ENCODE measurements at regions not wholly inside any gene's neighbourhood (a gene's known extent, or its start where the extent isn't known, plus 50 kb on each side); places are given as distances from the start of the nearest gene placed in this dataset.

DNA sequence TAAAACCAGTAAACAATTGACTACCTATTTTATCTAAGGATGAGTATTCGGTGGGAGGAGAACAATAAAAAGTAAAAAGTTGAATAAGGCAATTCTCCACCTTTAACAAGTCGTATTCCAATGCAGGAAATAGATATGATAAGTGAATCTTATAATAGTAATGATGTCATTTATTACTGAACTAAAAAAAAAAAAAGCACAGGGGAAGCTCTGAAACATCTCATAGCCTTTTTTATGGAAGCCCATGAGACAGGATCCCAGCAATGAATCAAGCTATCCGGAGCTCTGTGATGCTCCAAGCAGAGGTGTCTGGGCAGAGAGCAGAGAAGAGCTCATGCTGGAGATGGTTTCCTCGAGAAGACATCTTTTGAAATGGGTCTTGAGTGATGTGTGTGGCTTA lies 376.0 kb downstream of the ICE1 start:
- Histone ChIP-seq H3K79me2 (ENCODE audit: control insufficient read depth, insufficient read depth, low read length) (no peaks in the 10 kb centered on the region), H3K9me3 (ENCODE audit: control insufficient read depth, low read depth, low read length) (no peaks in the 10 kb centered on the region), H4K20me1 (ENCODE audit: control insufficient read depth, extremely low read depth, insufficient read depth, low read length) (no peaks in the 10 kb centered on the region), H3K36me3 (ENCODE audit: control insufficient read depth in 2 of 2, extremely low read depth in 1 of 2, insufficient read depth in 2 of 2, low read length in 2 of 2) (no peaks in the 10 kb centered on the region), H2AFZ (ENCODE audit: control insufficient read depth, low read length) (no peak overlapping the region), H3K9me1 (ENCODE audit: control insufficient read depth, extremely low read depth, insufficient read depth, low read length) (no peaks in the 10 kb centered on the region), H3K9ac (ENCODE audit: control insufficient read depth, extremely low read depth, insufficient read depth, low read length) (no peak overlapping the region), H3K4me3 (ENCODE audit: control insufficient read depth in 2 of 3, extremely low read depth in 1 of 3, insufficient read depth in 2 of 3, low read depth in 1 of 3, low read length in 3 of 3) (no peak overlapping the region), H3K27ac (ENCODE audit: control insufficient read depth, insufficient read depth, low read length) (no peak overlapping the region), H3K4me2 (ENCODE audit: control insufficient read depth, extremely low read depth, insufficient read depth, low read depth, low read length) (no peak overlapping the region), H3K4me1 (ENCODE audit: control insufficient read depth, extremely low read depth, insufficient read depth, low read length) (no peaks in the 10 kb centered on the region), H3K27me3 (ENCODE audit: control insufficient read depth, extremely low read depth, insufficient read depth, low read length) (no peaks in the 10 kb centered on the region)
- DNase-seq (ENCODE audit: low read depth, low spot score) (no peak), FAIRE-seq (no peak)
- TF ChIP-seq, protein P1, sequence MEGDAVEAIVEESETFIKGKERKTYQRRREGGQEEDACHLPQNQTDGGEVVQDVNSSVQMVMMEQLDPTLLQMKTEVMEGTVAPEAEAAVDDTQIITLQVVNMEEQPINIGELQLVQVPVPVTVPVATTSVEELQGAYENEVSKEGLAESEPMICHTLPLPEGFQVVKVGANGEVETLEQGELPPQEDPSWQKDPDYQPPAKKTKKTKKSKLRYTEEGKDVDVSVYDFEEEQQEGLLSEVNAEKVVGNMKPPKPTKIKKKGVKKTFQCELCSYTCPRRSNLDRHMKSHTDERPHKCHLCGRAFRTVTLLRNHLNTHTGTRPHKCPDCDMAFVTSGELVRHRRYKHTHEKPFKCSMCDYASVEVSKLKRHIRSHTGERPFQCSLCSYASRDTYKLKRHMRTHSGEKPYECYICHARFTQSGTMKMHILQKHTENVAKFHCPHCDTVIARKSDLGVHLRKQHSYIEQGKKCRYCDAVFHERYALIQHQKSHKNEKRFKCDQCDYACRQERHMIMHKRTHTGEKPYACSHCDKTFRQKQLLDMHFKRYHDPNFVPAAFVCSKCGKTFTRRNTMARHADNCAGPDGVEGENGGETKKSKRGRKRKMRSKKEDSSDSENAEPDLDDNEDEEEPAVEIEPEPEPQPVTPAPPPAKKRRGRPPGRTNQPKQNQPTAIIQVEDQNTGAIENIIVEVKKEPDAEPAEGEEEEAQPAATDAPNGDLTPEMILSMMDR (optimal IDR thresholded peaks at IDR 0.05 in 1 of 3, IDR thresholded peaks at IDR 0.05 in 1 of 3, conservative IDR thresholded peaks at IDR 0.05 in 1 of 3; ENCODE audit: extremely low read depth in 1 of 3, insufficient read depth in 2 of 3, low read length in 3 of 3), result no peak
- no peak for TF ChIP-seq EZH2 (IDR thresholded peaks at IDR 0.05; ENCODE audit: low read length)
- dilution Hi-C loops (cut with MboI; ENCODE audit: extremely low pct_ligation_motif_present, low sequenced_read_pairs), result no loop called here

DNA sequence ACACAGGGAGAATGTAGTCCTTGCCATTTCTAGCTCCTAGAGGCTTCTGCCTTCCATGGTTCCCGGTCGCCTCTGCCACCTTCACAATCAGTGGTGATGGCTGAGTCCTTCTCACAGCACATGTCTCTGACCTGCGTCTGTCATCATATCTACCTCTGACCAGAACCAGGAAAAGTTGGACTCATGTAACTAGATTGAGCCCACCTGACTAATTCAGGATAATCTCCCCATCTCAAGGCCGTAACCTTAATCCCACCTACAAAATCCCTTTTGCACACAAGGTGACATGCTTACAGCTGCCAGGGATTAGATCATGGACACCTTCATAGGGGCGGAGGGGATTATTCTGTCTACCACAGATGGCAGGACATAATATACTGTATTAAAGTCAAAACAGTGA lies 375.6 kb downstream of the ICE1 start:
- dilution Hi-C loops (cut with MboI; ENCODE audit: extremely low pct_ligation_motif_present, low sequenced_read_pairs), result no loop called here
- no peak overlapping the region for H3K4me3 ChIP-seq (ENCODE audit: control insufficient read depth in 2 of 3, extremely low read depth in 1 of 3, insufficient read depth in 2 of 3, low read depth in 1 of 3, low read length in 3 of 3)
- H3K4me1 ChIP-seq (ENCODE audit: control insufficient read depth, extremely low read depth, insufficient read depth, low read length), result no peaks in the 10 kb centered on the region
- no peaks in the 10 kb centered on the region for H3K9me1 ChIP-seq (ENCODE audit: control insufficient read depth, extremely low read depth, insufficient read depth, low read length)
- DNase-seq (ENCODE audit: low read depth, low spot score) (no peak), FAIRE-seq (no peak)
- no peak overlapping the region for H2AFZ ChIP-seq (ENCODE audit: control insufficient read depth, low read length)
- TF ChIP-seq, protein P1 (optimal IDR thresholded peaks at IDR 0.05 in 1 of 3, IDR thresholded peaks at IDR 0.05 in 1 of 3, conservative IDR thresholded peaks at IDR 0.05 in 1 of 3; ENCODE audit: extremely low read depth in 1 of 3, insufficient read depth in 2 of 3, low read length in 3 of 3), result no peak
- no peak for TF ChIP-seq EZH2 (IDR thresholded peaks at IDR 0.05; ENCODE audit: low read length)
- no peak overlapping the region for H3K9ac ChIP-seq (ENCODE audit: control insufficient read depth, extremely low read depth, insufficient read depth, low read length)
- no peak overlapping the region for H3K27ac ChIP-seq (ENCODE audit: control insufficient read depth, insufficient read depth, low read length)
- H3K36me3 ChIP-seq (ENCODE audit: control insufficient read depth in 2 of 2, extremely low read depth in 1 of 2, insufficient read depth in 2 of 2, low read length in 2 of 2), result no peaks in the 10 kb centered on the region
- H3K79me2 ChIP-seq (ENCODE audit: control insufficient read depth, insufficient read depth, low read length), result no peaks in the 10 kb centered on the region
- H3K9me3 ChIP-seq (ENCODE audit: control insufficient read depth, low read depth, low read length), result no peaks in the 10 kb centered on the region
- no peaks in the 10 kb centered on the region for H4K20me1 ChIP-seq (ENCODE audit: control insufficient read depth, extremely low read depth, insufficient read depth, low read length)
- no peaks in the 10 kb centered on the region for H3K27me3 ChIP-seq (ENCODE audit: control insufficient read depth, extremely low read depth, insufficient read depth, low read length)
- H3K4me2 ChIP-seq (ENCODE audit: control insufficient read depth, extremely low read depth, insufficient read depth, low read depth, low read length), result no peak overlapping the region

All from keratinocyte (primary cell).